ENCODE measurements at regions not wholly inside any gene's neighbourhood (a gene's known extent, or its start where the extent isn't known, plus 50 kb on each side); places are given as distances from the start of the nearest gene placed in this dataset.

DNA sequence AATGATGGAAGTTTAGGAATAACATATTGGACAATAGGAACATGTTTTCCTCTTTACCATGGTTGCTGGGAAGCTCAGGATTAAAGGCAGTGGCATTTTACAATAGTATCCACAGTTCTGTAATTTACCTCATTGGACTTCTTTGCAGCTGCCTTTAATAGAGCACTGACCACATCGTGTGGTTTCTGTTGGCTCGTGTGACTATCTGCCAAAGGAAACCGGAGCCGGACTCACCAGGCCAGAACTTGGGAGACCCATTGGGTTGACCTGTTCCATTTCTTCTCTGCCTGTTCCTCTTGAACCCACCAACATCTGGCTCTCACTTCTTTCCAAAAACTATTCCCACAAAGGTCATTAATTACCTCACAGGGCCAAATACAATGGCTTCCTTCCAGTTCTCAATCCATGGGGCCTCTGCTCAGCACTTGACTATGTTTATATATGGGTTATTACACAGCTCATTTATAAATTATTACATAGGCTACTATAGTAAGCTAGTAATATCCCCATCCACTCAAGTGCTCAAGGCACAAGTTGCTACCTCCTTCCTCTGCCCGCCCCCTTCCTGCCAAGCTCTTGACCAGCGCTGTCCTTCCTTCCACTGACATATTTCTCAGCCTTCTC, 121.5 kb upstream of the VASH1 start:
- Histone ChIP-seq H3K27ac (no peak overlapping the region), H3K36me3 (no peaks in the 10 kb centered on the region), H3K4me1 (no peaks in the 10 kb centered on the region), H3K4me3 (no peak overlapping the region), H3K27me3 (no peaks in the 10 kb centered on the region), H3K9me3 (no peaks in the 10 kb centered on the region)
- TF ChIP-seq POLR2AphosphoS5 (IDR thresholded peaks at IDR 0.05) (no peak), POLR2A (IDR thresholded peaks at IDR 0.05) (no peak)
- TF ChIP-seq, protein P1, sequence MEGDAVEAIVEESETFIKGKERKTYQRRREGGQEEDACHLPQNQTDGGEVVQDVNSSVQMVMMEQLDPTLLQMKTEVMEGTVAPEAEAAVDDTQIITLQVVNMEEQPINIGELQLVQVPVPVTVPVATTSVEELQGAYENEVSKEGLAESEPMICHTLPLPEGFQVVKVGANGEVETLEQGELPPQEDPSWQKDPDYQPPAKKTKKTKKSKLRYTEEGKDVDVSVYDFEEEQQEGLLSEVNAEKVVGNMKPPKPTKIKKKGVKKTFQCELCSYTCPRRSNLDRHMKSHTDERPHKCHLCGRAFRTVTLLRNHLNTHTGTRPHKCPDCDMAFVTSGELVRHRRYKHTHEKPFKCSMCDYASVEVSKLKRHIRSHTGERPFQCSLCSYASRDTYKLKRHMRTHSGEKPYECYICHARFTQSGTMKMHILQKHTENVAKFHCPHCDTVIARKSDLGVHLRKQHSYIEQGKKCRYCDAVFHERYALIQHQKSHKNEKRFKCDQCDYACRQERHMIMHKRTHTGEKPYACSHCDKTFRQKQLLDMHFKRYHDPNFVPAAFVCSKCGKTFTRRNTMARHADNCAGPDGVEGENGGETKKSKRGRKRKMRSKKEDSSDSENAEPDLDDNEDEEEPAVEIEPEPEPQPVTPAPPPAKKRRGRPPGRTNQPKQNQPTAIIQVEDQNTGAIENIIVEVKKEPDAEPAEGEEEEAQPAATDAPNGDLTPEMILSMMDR (IDR thresholded peaks at IDR 0.05) = no peak
- DNase-seq (ENCODE audit: low spot score in 2 of 2) = no peak
- intact Hi-C loops (cut with DNase I; ENCODE audit: low total_unique reads) = no loop called here

DNA sequence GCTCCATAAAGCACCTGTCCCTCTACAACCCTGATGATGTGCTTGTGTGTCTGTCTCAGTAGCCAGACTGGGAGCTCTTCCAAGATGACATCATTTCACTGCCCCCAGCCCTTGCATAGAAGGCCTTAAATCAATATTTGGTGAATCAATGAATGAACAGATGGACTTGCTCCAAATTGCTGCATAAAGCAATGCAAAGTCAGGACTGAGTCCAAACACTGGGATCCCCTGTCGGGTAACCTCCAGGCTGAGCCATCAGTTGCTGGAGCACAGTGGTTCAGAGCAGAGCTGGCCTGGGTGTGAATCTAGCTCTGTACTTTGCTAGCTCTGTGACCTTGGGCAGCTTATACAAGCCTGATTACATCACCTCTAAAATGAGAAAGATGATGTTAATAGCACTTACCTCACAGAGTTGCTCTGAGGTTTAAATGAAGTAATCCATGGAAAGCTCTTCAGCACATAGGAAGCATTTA, 120.3 kb upstream of the VASH1 start:
- no peak overlapping the region for H3K27ac ChIP-seq
- H3K4me3 ChIP-seq = no peak overlapping the region
- no peak for DNase-seq (ENCODE audit: low spot score in 2 of 2)
- H3K9me3 ChIP-seq = no peaks in the 10 kb centered on the region
- H3K36me3 ChIP-seq = no peaks in the 10 kb centered on the region
- no peaks in the 10 kb centered on the region for H3K4me1 ChIP-seq
- TF ChIP-seq, protein P1 (IDR thresholded peaks at IDR 0.05) = no peak
- no peak for TF ChIP-seq POLR2AphosphoS5 (IDR thresholded peaks at IDR 0.05)
- no peak for TF ChIP-seq POLR2A (IDR thresholded peaks at IDR 0.05)
- intact Hi-C loops (cut with DNase I; ENCODE audit: low total_unique reads) = no loop called here
- no peaks in the 10 kb centered on the region for H3K27me3 ChIP-seq

DNA sequence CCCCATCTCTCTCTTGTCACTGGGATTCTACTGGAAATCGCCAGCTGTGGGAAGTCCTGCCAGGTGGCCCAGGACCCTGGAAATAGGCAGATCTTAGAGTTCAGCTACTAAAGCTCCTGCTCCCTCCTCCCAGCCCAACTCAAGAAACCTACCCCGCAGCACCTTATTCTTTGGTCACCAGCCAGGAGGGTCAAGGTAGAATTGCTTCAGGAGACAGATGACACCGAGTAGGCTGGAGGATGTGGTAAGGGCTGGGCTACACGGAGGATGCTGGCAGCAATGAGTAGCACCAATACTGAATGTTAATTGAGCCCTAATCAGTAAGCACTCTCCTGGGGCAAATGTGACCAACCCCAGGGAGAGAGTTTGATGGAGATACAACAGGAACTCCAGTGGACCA, 119.7 kb upstream of the VASH1 start:
- intact Hi-C loops (cut with DNase I; ENCODE audit: low total_unique reads) = no loop called here
- TF ChIP-seq, protein P1 (IDR thresholded peaks at IDR 0.05) = no peak
- TF ChIP-seq POLR2A (IDR thresholded peaks at IDR 0.05) (no peak), POLR2AphosphoS5 (IDR thresholded peaks at IDR 0.05) (no peak)

DNA sequence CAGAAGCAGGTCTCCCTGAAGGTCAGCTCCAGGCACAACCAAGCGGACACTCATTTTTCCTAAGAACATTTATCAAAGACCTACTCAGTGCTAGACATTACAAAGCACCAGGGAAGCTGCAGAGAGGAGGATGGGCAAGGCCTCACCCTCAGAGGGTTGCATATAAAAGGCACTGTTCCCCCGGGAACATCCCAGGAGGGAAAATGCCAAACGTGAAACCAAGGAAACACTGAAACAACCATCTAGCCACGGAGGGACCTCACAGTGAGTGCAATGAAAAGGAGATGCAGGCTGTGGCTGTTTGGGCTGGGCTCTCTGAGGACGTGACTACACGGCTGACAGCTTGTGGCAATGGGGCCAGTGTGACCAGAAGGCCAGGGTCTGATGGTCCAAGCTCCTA, 117.4 kb upstream of the VASH1 start:
- no peaks in the 10 kb centered on the region for H3K27me3 ChIP-seq
- no peak for DNase-seq (ENCODE audit: low spot score in 2 of 2)
- intact Hi-C loops (cut with DNase I; ENCODE audit: low total_unique reads) = no loop called here
- no peaks in the 10 kb centered on the region for H3K9me3 ChIP-seq
- H3K4me3 ChIP-seq = no peak overlapping the region
- H3K27ac ChIP-seq = no peak overlapping the region
- TF ChIP-seq, protein P1 (IDR thresholded peaks at IDR 0.05) = no peak
- TF ChIP-seq POLR2A (IDR thresholded peaks at IDR 0.05) (no peak), POLR2AphosphoS5 (IDR thresholded peaks at IDR 0.05) (no peak)
- H3K4me1 ChIP-seq = no peaks in the 10 kb centered on the region
- H3K36me3 ChIP-seq = no peaks in the 10 kb centered on the region

More for the DNA sequence above, 119.7 kb upstream of the VASH1 start:
- Histone ChIP-seq H3K27ac (no peak overlapping the region), H3K4me3 (no peak overlapping the region), H3K36me3 (no peaks in the 10 kb centered on the region), H3K27me3 (no peaks in the 10 kb centered on the region), H3K4me1 (no peaks in the 10 kb centered on the region), H3K9me3 (no peaks in the 10 kb centered on the region)
- no peak for DNase-seq (ENCODE audit: low spot score in 2 of 2)

DNA sequence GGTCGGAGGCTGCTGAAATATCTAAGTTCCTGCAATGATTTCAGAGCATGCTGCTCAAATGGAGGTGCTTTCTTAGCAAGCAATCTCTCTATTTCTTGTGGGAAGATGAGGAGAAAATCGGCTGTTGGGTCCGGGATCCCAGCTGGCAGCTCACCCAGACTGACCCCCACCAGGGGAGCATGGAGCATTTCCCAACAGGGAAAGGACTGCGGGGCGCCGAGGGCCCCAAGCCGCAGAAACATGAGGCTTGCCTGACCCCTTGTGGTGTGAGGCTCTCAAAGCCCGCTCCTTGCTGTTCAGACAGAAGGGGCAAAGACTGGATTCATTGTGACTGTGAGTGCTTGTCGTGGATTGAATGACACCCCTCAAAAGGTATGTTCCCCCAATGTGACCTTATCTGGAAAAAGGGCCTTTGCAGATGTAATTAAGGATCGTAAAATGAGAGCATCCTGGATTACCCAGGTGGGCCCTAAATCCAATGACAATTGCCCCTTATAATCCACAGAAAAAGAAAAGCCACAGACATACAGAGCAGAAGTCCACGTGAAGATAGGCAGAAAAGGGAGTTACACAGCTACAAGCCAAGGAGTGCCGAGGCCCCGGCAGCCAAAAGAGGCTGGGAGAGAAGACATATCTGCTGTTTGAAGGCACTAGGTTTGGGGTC, 116.3 kb upstream of the VASH1 start:
- H3K9me3 ChIP-seq = no peaks in the 10 kb centered on the region
- intact Hi-C loops (cut with DNase I; ENCODE audit: low total_unique reads) = no loop called here
- no peaks in the 10 kb centered on the region for H3K4me1 ChIP-seq
- TF ChIP-seq, protein P1 (IDR thresholded peaks at IDR 0.05) = peak in 1 of 3 donors; percentile 25
- TF ChIP-seq POLR2A (IDR thresholded peaks at IDR 0.05) = no peak
- no peaks in the 10 kb centered on the region for H3K36me3 ChIP-seq
- H3K27me3 ChIP-seq = no peaks in the 10 kb centered on the region
- no peak overlapping the region for H3K27ac ChIP-seq
- no peak for DNase-seq (ENCODE audit: low spot score in 2 of 2)
- no peak overlapping the region for H3K4me3 ChIP-seq

Measured in breast epithelium (tissue), 4 donors.